ENCODE measurements at regions not wholly inside any gene's neighbourhood (a gene's known extent, or its start where the extent isn't known, plus 50 kb on each side); places are given as distances from the start of the nearest gene placed in this dataset.
"Not testable (repeated sequence)": the region's sequence is repeated elsewhere in the genome, so short reads cannot be mapped to it uniquely, and the experiment has no call there.

DNA sequence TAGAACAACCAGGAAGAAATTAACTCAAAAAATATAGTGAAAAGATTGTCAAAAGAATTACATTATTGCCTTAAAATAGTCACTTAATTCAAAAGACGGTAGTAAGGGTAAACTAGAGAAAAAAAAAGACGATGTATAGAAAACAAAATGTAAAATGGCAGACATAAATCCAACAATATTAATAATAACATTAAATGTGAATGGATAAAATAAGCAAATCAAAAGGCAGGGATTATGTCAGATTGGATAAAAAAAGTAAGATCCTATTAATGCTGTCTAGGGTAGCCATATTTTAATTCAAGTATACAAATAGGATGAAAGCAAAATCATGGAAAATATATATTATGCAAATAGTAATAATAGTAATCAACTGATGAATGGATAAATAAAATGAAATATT, 134.0 kb upstream of the ADCY2 start:
- Mint-ChIP-seq H3K27me3 (ENCODE audit: low read depth) (no peaks in the 10 kb centered on the region), H3K4me1 (peaks cover 11% of the 10 kb centered on the region), H3K4me3 (no peak overlapping the region), H3K27ac (ENCODE audit: unreplicated experiment) (no peak overlapping the region), H3K9me3 (peaks cover 4% of the 10 kb centered on the region), H3K36me3 (ENCODE audit: low read depth) (peaks cover 3% of the 10 kb centered on the region)
- no peak for TF ChIP-seq CTCF (conservative IDR thresholded peaks at IDR 0.05)
- DNase-seq (ENCODE audit: low read depth, low spot score): no peak

GRCh38 chr5:7263398-7264015, 132.4 kb upstream of the ADCY2 start:
- not testable (repeated sequence) for DNase-seq (ENCODE audit: low read depth, low spot score); H3K27me3 Mint-ChIP-seq (ENCODE audit: low read depth); H3K4me3 Mint-ChIP-seq; H3K9me3 Mint-ChIP-seq; H3K36me3 Mint-ChIP-seq (ENCODE audit: low read depth)
- peaks cover 11% of the 10 kb centered on the region for H3K4me1 Mint-ChIP-seq
- peak overlapping the region; percentile 72 for H3K27ac Mint-ChIP-seq (ENCODE audit: unreplicated experiment)

- H3K4me3 Mint-ChIP-seq; H3K36me3 Mint-ChIP-seq (ENCODE audit: low read depth); DNase-seq (ENCODE audit: low read depth, low spot score); H3K27ac Mint-ChIP-seq (ENCODE audit: unreplicated experiment); H3K9me3 Mint-ChIP-seq; H3K27me3 Mint-ChIP-seq (ENCODE audit: low read depth): not testable (repeated sequence)
- H3K4me1 Mint-ChIP-seq: peaks cover 10% of the 10 kb centered on the region
Measured at GRCh38 chr5:7265776-7266175, 130.2 kb upstream of the ADCY2 start.

DNA sequence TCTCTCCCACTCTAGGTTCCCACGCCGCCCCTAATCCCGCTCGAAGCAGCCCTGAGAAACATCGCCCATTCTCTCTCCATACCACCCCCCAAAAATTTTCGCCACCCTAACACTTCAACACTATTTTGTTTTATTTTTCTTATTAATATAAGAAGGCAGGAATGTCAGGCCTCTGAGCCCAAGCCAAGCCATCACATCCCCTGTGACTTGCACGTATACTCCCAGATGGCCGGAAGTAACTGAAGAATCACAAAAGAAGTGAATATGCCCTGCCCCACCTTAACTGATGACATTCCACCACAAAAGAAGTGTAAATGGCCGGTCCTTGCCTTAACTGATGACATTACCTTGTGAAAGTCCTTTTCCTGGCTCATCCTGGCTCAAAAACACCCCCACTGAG, 127.2 kb upstream of the ADCY2 start:
- H3K9me3 Mint-ChIP-seq; H3K4me1 Mint-ChIP-seq; H3K27ac Mint-ChIP-seq (ENCODE audit: unreplicated experiment); H3K27me3 Mint-ChIP-seq (ENCODE audit: low read depth); H3K36me3 Mint-ChIP-seq (ENCODE audit: low read depth); DNase-seq (ENCODE audit: low read depth, low spot score); H3K4me3 Mint-ChIP-seq: not testable (repeated sequence)

DNA sequence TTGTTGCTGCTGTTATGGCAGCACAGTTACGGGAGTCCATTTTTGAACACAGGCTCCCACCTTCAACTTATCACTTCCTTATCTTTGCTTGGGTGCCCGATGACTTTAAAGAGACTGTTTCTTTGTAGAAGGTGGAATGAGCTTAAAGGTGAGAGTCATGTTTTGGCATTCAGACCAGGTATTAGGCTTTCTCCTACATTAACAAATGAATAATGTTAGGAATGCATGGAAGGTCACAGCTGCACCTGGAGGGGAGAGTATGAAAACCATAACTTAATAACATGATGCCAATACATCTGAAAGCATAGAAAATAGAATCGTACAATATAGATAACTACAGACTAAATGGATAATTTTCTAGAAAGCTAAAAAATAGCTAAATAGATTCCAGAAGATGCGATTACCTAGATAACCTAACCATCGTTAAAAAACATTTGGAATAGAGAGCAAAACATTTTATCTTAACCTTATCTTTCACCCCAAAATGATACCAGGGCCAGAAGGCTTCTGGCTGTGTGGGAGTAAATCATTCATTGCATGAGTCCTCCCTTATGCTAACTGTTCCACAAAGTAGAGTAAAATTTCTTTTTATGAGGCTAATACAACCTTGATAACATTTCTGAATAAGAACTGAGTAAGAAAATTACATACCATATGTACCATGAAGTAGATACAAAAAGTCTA, 126.2 kb upstream of the ADCY2 start:
- H3K9me3 Mint-ChIP-seq: no peaks in the 10 kb centered on the region
- no peak overlapping the region for H3K27ac Mint-ChIP-seq (ENCODE audit: unreplicated experiment)
- no peak for TF ChIP-seq CTCF (conservative IDR thresholded peaks at IDR 0.05)
- no peaks in the 10 kb centered on the region for H3K4me1 Mint-ChIP-seq
- no peaks in the 10 kb centered on the region for H3K36me3 Mint-ChIP-seq (ENCODE audit: low read depth)
- H3K4me3 Mint-ChIP-seq: no peak overlapping the region
- H3K27me3 Mint-ChIP-seq (ENCODE audit: low read depth): peaks cover 2% of the 10 kb centered on the region
- no peak for DNase-seq (ENCODE audit: low read depth, low spot score)

GRCh38 chr5:7271435-7272084, 124.4 kb upstream of the ADCY2 start:
- no peaks in the 10 kb centered on the region for H3K9me3 Mint-ChIP-seq
- H3K4me1 Mint-ChIP-seq: no peaks in the 10 kb centered on the region
- TF ChIP-seq CTCF (conservative IDR thresholded peaks at IDR 0.05): no peak
- H3K4me3 Mint-ChIP-seq: no peak overlapping the region
- peaks cover 2% of the 10 kb centered on the region for H3K27me3 Mint-ChIP-seq (ENCODE audit: low read depth)
- DNase-seq (ENCODE audit: low read depth, low spot score): no peak
- H3K27ac Mint-ChIP-seq (ENCODE audit: unreplicated experiment): no peak overlapping the region
- no peaks in the 10 kb centered on the region for H3K36me3 Mint-ChIP-seq (ENCODE audit: low read depth)

GRCh38 chr5:7272408-7272965, 123.5 kb upstream of the ADCY2 start:
- Mint-ChIP-seq H3K4me3 (no peak overlapping the region), H3K27me3 (ENCODE audit: low read depth) (peaks cover 2% of the 10 kb centered on the region), H3K27ac (ENCODE audit: unreplicated experiment) (no peak overlapping the region), H3K9me3 (no peaks in the 10 kb centered on the region), H3K36me3 (ENCODE audit: low read depth) (no peaks in the 10 kb centered on the region), H3K4me1 (no peaks in the 10 kb centered on the region)
- DNase-seq (ENCODE audit: low read depth, low spot score): no peak
- no peak for TF ChIP-seq CTCF (conservative IDR thresholded peaks at IDR 0.05)
